Thyroid gland (tissue), 4 donors: ENCODE measurements at regions not wholly inside any gene's neighbourhood (a gene's known extent, or its start where the extent isn't known, plus 50 kb on each side); places are given as distances from the start of the nearest gene placed in this dataset.

Source experiments
- POLR2A ChIP-seq, 2 donors: fragments of 450-650 bp; IDR thresholded peaks; one replicate each; pipeline ENCODE4 v1.6.1; 2017; ENCODE audit warnings: antibody characterized with exemption in 2 of 2, mild to moderate bottlenecking in 2 of 2, moderate library complexity in 1 of 2
- TF ChIP-seq, protein P1 (sequence below), 6 experiments: fragments of 200-600 bp in 3 of 6; fragments of 450-650 bp in 3 of 6; sonication (generic) in 3 of 6; IDR thresholded peaks; one replicate each; pipeline ENCODE4 v1.5.1; 2016 to 2019; ENCODE audit warnings: antibody characterized with exemption in 6 of 6, mild to moderate bottlenecking in 2 of 6, inconsistent platforms in 1 of 6, moderate library complexity in 1 of 6

GRCh38 chr3:28115316-28115715, 126.1 kb upstream of the CMC1 start:
- TF ChIP-seq, protein P1, sequence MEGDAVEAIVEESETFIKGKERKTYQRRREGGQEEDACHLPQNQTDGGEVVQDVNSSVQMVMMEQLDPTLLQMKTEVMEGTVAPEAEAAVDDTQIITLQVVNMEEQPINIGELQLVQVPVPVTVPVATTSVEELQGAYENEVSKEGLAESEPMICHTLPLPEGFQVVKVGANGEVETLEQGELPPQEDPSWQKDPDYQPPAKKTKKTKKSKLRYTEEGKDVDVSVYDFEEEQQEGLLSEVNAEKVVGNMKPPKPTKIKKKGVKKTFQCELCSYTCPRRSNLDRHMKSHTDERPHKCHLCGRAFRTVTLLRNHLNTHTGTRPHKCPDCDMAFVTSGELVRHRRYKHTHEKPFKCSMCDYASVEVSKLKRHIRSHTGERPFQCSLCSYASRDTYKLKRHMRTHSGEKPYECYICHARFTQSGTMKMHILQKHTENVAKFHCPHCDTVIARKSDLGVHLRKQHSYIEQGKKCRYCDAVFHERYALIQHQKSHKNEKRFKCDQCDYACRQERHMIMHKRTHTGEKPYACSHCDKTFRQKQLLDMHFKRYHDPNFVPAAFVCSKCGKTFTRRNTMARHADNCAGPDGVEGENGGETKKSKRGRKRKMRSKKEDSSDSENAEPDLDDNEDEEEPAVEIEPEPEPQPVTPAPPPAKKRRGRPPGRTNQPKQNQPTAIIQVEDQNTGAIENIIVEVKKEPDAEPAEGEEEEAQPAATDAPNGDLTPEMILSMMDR (IDR thresholded peaks at IDR 0.05) = no peak
- TF ChIP-seq POLR2A (IDR thresholded peaks at IDR 0.05) = no peak
